B cell (primary cell): ENCODE measurements at regions not wholly inside any gene's neighbourhood (a gene's known extent, or its start where the extent isn't known, plus 50 kb on each side); places are given as distances from the start of the nearest gene placed in this dataset.

Experiments used
- ATAC-seq: fragments of 200-7000 bp; cut with Tn5 transposase; one replicate; pipeline ENCODE4 v1.10.0; 2021; ENCODE audit warnings: low read depth, mild to moderate bottlenecking, moderate number of reproducible peaks, moderate library complexity
- CTCF ChIA-PET: fragments of 350-600 bp; sonication (Branson Sonifier 250); formaldehyde crosslinking; loops from one replicate; lab custom pipeline; 2021; ENCODE audit warnings: antibody characterized with exemption, inconsistent platforms; lab: Charles Lee
- POLR2A ChIA-PET: fragments of 350-600 bp; sonication (Branson Sonifier 250); formaldehyde crosslinking; loops from one replicate; lab custom pipeline; 2021; ENCODE audit warnings: antibody characterized with exemption; lab: Charles Lee
- DNase-seq: peaks from one replicate; pipeline ENCODE4 v3.0.0; 2013
- H2AFZ ChIP-seq: 2 replicates; pipeline ENCODE4 v1.6.1; 2012; ENCODE audit warnings: mild to moderate bottlenecking, low read depth, low read length; ENCODE audit not compliant: insufficient read depth, poor library complexity, severe bottlenecking
- H3K27ac ChIP-seq, 2 donors: 1 replicate in 1 of 2; 2 replicates in 1 of 2; pipeline ENCODE4 v1.5.1; 2012 to 2013; ENCODE audit warnings: low read length in 2 of 2, mild to moderate bottlenecking in 2 of 2, moderate library complexity in 1 of 2
- H3K27me3 ChIP-seq, 4 experiments: fragments of 200-600 bp in 1 of 4; sonication (generic) in 1 of 4; replicated peaks in 1 of 4; 1 replicate in 2 of 4; 2 replicates in 2 of 4; pipeline versions ENCODE4 v1.6.1 to v1.7.0; 2013 to 2016; ENCODE audit warnings: low read length in 3 of 4, mild to moderate bottlenecking in 2 of 4, mixed read lengths in 1 of 4, moderate library complexity in 1 of 4; ENCODE audit not compliant: insufficient read depth in 4 of 4, control insufficient read depth in 3 of 4; ENCODE audit errors: control extremely low read depth in 1 of 4
- H3K36me3 ChIP-seq, 2 experiments: replicated peaks in 1 of 2; 1 replicate in 1 of 2; 2 replicates in 1 of 2; pipeline versions ENCODE4 v1.6.1 to v1.7.1; 2013; ENCODE audit warnings: low read length in 1 of 2; ENCODE audit not compliant: insufficient read depth in 2 of 2, control insufficient read depth in 1 of 2; ENCODE audit errors: control extremely low read depth in 1 of 2, extremely low read depth in 1 of 2
- H3K4me1 ChIP-seq, 2 donors: fragments of 200-600 bp in 1 of 2; sonication (generic) in 1 of 2; 1 replicate in 1 of 2; 2 replicates in 1 of 2; pipeline versions ENCODE4 v1.5.1 to v1.6.1; 2013 to 2017; ENCODE audit warnings: low read length in 2 of 2; ENCODE audit not compliant: control insufficient read depth in 2 of 2, insufficient read depth in 2 of 2
- H3K4me2 ChIP-seq: replicated peaks from 2 replicates; pipeline ENCODE3; 2012; ENCODE audit warnings: mild to moderate bottlenecking, low read depth, low read length; ENCODE audit not compliant: poor library complexity, severe bottlenecking
- H3K4me3 ChIP-seq, 5 experiments: fragments of 200-600 bp in 1 of 5; sonication (generic) in 1 of 5; 1 replicate in 3 of 5; 2 replicates in 2 of 5; pipeline versions ENCODE4 v1.5.1 to v1.7.0; 2011 to 2016; ENCODE audit warnings: low read length in 4 of 5, mild to moderate bottlenecking in 4 of 5, low read depth in 2 of 5, control low read depth in 1 of 5, moderate library complexity in 1 of 5; ENCODE audit not compliant: insufficient read depth in 1 of 5; ENCODE audit errors: control extremely low read depth in 1 of 5, extremely low read depth in 1 of 5
- H3K79me2 ChIP-seq: fragments of 200-600 bp; sonication (generic); one replicate; pipeline ENCODE4 v1.6.0; 2016; ENCODE audit warnings: low read length; ENCODE audit not compliant: control insufficient read depth, insufficient read depth
- H3K9ac ChIP-seq: fragments of 200-600 bp; sonication (generic); 2 replicates; pipeline ENCODE4 v1.6.1; 2017; ENCODE audit warnings: mild to moderate bottlenecking, low read length, moderate library complexity
- H3K9me3 ChIP-seq, 3 donors: one replicate each; pipeline versions ENCODE4 v1.6.1 to v1.7.1; 2013; ENCODE audit warnings: low read length in 2 of 3; ENCODE audit not compliant: control insufficient read depth in 2 of 3, insufficient read depth in 1 of 3; ENCODE audit errors: control extremely low read depth in 1 of 3
- H4K20me1 ChIP-seq: 2 replicates; pipeline ENCODE4 v1.6.0; 2012; ENCODE audit warnings: mild to moderate bottlenecking, low read length; ENCODE audit not compliant: insufficient read depth, control insufficient read depth, poor library complexity, severe bottlenecking
- H3K27ac Mint-ChIP-seq: one replicate; pipeline ENCODE4 v1.8.0; 2021; ENCODE audit warnings: mixed read lengths
- H3K27me3 Mint-ChIP-seq: one replicate; pipeline ENCODE4 v1.8.0; 2021; ENCODE audit warnings: mixed read lengths
- H3K4me1 Mint-ChIP-seq: one replicate; pipeline ENCODE4 v1.8.0; 2021; ENCODE audit warnings: mixed read lengths
- H3K4me3 Mint-ChIP-seq: one replicate; pipeline ENCODE4 v1.8.0; 2021; ENCODE audit warnings: mixed read lengths
- H3K9me3 Mint-ChIP-seq: one replicate; pipeline ENCODE4 v1.8.0; 2022; ENCODE audit warnings: mixed read lengths; ENCODE audit not compliant: insufficient read depth
- EZH2 ChIP-seq: IDR thresholded peaks from 2 replicates; pipeline ENCODE4 v1.6.1; 2012; ENCODE audit warnings: borderline replicate concordance, low read depth, mild to moderate bottlenecking, moderate library complexity, low read length; ENCODE audit not compliant: insufficient read depth, poor library complexity, severe bottlenecking
- WGBS: methylation state at CpG from one replicate; pipeline ENCODE4 v1.1.5; 2013; ENCODE audit warnings: missing lambda C conversion rate; ENCODE audit not compliant: insufficient coverage; 5-methylcytosine and 5-hydroxymethylcytosine counted together
- intact Hi-C: fragments of 100-400 bp; cut with micrococcal nuclease; formaldehyde crosslinking; loops from one replicate; pipeline ENCODE4 v1.10.0; 2022
- TF ChIP-seq, protein P1 (sequence below): fragments of 200-600 bp; IDR thresholded peaks from one replicate; pipeline ENCODE4 v1.8.0; 2022; ENCODE audit warnings: antibody characterized with exemption, mild to moderate bottlenecking

DNA sequence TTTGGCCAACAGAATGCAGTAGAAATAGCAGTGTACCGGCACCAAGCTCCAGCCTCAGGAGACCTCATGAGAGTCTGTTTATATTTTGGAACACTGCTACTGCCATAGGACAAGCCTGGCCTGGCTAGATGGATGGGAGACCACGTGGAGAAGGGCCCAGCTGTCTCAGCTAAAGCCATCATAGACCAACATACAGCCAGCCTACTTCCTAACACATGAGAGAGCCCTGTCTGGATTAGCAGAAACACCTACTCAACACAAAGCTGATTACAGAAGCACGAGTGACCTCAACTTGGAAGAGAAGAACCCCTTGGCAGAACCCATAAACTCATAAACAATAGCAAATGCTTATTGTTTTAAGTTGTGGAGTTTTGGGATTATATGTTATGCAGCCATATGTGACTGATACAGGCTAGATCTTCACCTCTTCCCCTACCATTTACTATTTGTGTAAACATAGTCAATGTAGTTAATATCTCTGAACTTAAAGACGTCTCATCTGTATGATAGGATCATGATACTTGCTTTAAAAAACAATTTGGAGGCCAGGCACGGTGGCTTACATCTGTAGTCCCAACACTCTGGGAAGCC lies 199.4 kb upstream of the ZNF217 start:
- ATAC-seq (no peak), DNase-seq (no peak)
- no peak overlapping the region for H3K4me3 ChIP-seq
- Mint-ChIP-seq H3K4me1 (peaks cover 6% of the 10 kb centered on the region), H3K27me3 (no peaks in the 10 kb centered on the region), H3K9me3 (no peaks in the 10 kb centered on the region), H3K4me3 (no peak overlapping the region), H3K27ac (no peak overlapping the region)
- H2AFZ ChIP-seq = no peak overlapping the region
- POLR2A ChIA-PET = no interaction called here
- CTCF ChIA-PET = interaction anchor here (0.6 to 1.3 kb wide), 4 partner anchors 47 to 147 kb away, joined by 3 read pairs; no protein-coding TSS in a partner anchor
- H3K27me3 ChIP-seq = no peaks in the 10 kb centered on the region
- no peak overlapping the region for H3K27ac ChIP-seq
- H3K79me2 ChIP-seq = no peaks in the 10 kb centered on the region
- H3K4me2 ChIP-seq = no peak overlapping the region
- H3K9ac ChIP-seq = no peak overlapping the region
- H4K20me1 ChIP-seq = no peaks in the 10 kb centered on the region
- no peak for TF ChIP-seq EZH2
- TF ChIP-seq, protein P1, sequence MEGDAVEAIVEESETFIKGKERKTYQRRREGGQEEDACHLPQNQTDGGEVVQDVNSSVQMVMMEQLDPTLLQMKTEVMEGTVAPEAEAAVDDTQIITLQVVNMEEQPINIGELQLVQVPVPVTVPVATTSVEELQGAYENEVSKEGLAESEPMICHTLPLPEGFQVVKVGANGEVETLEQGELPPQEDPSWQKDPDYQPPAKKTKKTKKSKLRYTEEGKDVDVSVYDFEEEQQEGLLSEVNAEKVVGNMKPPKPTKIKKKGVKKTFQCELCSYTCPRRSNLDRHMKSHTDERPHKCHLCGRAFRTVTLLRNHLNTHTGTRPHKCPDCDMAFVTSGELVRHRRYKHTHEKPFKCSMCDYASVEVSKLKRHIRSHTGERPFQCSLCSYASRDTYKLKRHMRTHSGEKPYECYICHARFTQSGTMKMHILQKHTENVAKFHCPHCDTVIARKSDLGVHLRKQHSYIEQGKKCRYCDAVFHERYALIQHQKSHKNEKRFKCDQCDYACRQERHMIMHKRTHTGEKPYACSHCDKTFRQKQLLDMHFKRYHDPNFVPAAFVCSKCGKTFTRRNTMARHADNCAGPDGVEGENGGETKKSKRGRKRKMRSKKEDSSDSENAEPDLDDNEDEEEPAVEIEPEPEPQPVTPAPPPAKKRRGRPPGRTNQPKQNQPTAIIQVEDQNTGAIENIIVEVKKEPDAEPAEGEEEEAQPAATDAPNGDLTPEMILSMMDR = no peak
- no peaks in the 10 kb centered on the region for H3K9me3 ChIP-seq
- WGBS = 88% methylated on average over 4 of the region's 5 CpGs
- no peaks in the 10 kb centered on the region for H3K36me3 ChIP-seq
- intact Hi-C loops = no loop called here
- no peaks in the 10 kb centered on the region for H3K4me1 ChIP-seq

GRCh38 chr20:53789989-53790675 lies 196.5 kb upstream of the ZNF217 start:
- Mint-ChIP-seq H3K27ac (no peak overlapping the region), H3K27me3 (no peaks in the 10 kb centered on the region), H3K9me3 (no peaks in the 10 kb centered on the region), H3K4me3 (no peak overlapping the region), H3K4me1 (peaks cover 29% of the 10 kb centered on the region)
- ChIA-PET POLR2A (no interaction called here), CTCF (interaction anchor here (0.6 kb wide), 1 partner anchor 210 kb away, joined by 3 read pairs; no protein-coding TSS in a partner anchor)
- Histone ChIP-seq H3K4me3 (no peak overlapping the region), H3K9me3 (no peaks in the 10 kb centered on the region), H3K4me1 (peaks cover 20 to 23% of the 10 kb centered on the region in 2 donors), H4K20me1 (no peaks in the 10 kb centered on the region), H3K27me3 (no peaks in the 10 kb centered on the region), H2AFZ (no peak overlapping the region), H3K36me3 (no peaks in the 10 kb centered on the region), H3K27ac (no peak overlapping the region), H3K9ac (no peak overlapping the region), H3K4me2 (no peak overlapping the region), H3K79me2 (no peaks in the 10 kb centered on the region)
- intact Hi-C loops = loop anchor here (5.0 kb wide), 1 partner anchor 38 kb away; no protein-coding TSS in a partner anchor
- DNase-seq = no peak
- ATAC-seq = no peak
- TF ChIP-seq, protein P1 = no peak
- no peak for TF ChIP-seq EZH2
- 90% methylated on average over 10 of the region's 10 CpGs for WGBS
